IPS-NIHi7 (cell line): ENCODE measurements at regions not wholly inside any gene's neighbourhood (a gene's known extent, or its start where the extent isn't known, plus 50 kb on each side); places are given as distances from the start of the nearest gene placed in this dataset.
A peak's percentile ranks its signal among the peaks of the same experiment; 100 is the strongest.

Experiments
- DNase-seq: peaks from one replicate; pipeline ENCODE4 v3.0.0; 2012; ENCODE audit warnings: mixed read lengths; ENCODE audit errors: extremely low spot score

DNA sequence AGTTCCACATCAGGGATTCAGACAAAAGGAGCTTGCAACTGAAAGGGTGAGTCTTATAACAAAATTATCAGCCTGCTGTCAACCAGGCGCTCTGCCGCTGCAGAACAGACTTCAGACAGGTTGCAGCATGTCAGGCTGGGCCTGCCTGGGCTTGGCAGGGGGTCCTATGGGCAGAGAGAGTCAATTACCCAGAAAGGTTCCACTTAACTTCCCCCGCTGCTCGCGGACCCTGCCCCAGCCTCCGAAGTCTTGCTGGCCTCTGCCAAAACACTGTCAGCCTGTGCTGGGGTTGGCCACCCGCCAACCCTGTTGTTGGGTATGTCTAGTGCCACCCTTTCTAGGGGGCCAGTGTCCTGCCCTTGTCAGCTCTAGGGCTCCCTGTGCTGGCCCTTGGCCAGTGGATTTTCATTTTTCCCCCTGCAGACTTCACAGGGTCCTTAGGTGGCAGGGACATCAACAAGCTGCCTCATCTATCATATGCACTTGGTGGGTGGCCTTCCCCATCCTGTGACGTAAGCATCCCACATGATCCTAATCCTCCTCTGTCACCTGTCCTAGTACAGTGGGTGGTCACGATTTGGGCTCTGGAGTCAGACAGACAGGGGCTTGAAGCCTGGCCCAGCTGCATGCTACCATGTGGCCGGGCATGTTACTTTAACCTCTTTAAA lies 166.5 kb upstream of the CADM1 start:
- DNase-seq, result no peak

DNA sequence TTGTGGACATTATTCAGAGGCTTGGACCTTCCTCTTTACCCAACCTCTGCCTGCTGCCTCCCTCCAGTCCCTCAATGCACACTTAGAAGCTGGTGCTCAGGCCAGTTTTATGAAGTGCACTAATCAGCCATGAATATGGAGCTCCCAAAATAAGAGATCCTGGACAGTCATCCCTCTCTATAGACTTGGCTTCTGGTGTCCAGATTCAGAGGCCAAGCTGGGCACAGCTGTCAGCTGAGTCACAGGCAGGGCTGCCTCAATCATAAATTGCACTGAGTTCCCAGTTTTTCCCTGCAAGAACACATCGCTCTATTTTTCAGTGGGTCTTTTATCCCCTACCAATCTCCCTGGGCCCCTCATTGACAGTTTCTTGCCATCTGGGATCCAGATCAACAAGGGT lies 161.7 kb upstream of the CADM1 start:
- no peak for DNase-seq

DNA sequence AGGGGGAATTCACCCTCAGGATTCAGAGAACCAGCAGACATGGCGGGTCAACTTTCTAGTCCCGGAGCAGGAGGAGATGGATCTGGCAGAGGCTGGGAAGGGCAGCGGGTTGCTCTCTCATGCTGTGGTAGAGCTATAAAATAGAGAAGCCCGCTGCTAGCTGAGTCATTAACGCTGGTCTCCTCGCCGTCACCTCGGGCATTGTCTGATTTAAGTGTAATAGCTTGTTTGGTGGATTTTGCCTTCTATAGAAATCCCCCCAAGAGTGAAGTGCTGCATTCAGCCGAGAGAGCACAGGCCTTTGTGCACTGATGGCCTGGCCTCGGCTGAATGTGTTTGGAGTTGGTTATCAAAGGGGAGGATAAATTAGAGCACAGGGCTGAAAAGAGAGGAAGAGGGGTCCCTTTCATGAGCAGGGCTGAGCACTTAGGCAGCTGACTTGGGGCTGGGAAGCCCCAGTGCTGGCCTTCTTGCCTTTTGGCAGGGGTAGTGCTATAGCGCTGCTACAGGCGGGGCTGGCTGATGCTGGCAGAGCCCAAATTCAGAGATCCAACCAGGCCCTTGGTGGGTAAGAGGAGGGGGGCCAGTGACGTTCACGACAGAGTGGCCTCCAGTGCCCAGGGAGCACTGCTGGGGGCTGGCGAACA lies 161.1 kb upstream of the CADM1 start:
- no peak for DNase-seq

DNA sequence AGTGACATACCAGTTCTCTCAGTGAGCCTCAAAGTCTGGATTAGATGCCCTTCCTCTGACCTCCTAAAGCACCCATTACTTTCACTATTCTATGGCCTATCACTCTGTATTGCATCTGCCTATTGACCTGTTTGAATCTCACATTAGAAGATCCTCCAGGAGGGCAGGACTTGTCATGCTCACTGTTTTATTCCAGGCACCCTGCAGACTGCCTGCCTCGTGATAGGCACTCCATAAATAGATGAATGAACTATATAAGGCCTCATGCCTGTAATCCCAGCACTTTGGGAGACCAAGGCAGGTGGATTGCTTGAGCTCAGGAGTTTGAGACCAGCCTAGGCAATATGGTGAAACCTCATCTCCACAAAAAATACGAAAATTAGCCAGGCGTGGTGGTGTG lies 160.1 kb upstream of the CADM1 start:
- DNase-seq, result no peak

DNA sequence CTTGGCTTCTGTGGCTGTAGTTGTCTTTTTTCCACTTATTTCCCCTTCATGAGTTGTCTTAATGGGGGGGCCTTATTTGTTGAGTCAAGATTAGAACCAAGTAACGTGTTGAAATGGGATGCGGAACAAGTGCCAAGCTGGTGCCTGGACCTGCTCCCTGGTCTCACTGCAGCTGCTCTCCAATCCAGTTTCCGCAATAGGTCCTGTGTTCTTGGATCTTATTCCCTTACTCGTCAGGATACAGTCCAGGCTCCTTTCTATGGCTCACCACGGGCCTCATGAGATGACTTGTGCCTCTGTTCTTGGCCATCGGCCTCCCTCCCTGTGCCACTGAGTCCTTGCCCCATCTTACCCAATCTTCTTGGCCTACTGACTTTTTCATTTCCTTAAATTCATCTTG lies 159.6 kb upstream of the CADM1 start:
- no peak for DNase-seq

DNA sequence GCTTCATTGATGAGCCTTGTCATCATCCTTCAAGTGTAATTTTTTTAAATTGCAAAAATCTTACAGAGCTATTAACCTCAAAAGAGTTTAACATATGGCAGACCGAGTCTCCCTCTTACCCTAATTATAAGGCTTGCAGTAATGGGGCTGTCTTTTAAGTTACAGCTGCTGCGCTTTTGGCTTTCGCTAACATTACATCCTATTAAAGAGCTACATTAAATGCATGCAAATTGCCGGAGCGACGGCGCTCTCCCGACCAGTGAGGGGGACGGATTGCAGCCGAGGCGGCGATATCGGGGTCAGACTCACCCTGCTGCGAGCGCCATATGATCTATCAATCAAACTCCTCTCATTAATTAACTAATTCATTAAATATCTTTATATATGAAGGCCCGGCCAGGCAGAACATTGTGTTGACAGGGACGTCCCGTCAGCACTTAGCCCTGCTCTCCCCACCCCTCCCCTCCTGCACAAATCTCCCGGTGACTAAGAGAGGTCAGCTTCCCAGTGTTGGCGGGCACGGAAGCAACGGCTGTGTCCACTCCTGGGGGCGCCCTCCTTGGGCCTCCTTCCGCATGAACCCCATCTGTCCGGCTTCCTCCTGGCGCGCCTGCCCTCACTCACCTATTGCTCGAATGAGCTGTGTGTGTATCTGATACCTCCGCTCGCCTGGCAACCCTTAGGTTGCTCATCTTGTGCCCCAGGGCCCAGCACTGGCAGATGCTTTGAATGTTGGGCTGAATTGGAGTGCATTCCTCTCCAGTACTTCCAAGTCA lies 156.0 kb upstream of the CADM1 start:
- DNase-seq, result peak; percentile 41

DNA sequence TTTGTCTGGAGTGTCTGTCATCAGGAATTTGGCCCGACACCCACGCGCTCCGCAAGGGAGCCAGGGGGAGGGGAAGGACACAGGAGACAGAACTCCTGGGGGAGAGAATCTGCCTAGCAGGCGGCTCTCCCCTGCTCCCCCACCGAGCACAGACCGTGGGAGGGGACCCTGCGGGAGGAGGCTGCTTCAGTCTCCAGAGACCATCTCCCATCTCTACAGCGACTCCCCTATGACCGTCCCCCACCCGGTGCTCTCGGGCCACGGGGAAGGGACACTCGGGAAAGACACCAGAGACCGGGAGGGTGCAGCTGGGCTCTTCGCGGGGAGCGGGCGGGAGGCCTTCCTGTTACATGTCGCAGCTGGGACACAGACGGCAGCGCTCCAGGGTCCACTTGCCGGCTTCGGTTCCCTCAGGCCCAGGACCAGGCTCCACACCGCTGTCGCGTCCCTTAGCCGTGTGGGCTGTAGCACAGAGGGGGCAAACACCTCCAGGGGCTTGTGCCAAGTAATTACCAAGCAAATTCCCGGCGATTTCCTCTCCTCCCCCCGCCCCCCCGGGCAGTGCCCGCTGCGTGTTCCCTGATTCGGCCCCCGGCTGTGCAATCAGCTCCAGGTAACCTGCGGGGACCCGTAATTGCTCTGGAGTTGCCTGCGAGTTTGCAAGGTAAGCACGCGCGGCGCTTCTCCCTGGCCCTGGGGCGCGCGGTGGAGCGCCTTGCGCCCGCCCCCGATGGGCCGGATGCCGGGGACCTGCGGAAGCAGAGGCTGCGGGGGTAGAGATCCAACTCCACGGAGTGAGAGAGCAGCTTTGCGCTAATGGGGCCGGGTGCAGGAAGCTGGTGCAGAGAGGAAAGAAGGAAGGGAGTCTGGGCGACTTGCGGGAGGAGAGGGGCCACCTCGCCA lies 155.1 kb upstream of the CADM1 start:
- DNase-seq, result peak; percentile 63

DNA sequence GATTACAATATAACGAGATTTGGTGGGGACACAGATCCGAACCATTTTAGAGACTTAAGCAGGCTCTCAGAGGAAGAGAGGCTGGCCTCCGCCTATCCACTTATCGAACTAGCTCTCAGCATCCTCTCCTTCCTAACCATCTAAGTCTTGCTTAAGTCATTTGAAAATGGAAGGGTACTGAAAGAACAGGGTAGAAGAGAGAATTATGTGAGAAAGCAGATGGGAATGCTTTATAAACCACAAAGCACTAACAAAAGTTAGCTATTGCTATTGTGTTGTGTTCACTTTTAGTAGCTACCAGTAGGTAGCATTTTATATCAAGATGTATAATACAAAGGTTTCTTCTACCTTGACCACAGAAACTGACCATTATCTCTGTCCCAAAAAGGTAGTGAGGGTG lies 153.4 kb upstream of the CADM1 start:
- DNase-seq, result no peak

DNA sequence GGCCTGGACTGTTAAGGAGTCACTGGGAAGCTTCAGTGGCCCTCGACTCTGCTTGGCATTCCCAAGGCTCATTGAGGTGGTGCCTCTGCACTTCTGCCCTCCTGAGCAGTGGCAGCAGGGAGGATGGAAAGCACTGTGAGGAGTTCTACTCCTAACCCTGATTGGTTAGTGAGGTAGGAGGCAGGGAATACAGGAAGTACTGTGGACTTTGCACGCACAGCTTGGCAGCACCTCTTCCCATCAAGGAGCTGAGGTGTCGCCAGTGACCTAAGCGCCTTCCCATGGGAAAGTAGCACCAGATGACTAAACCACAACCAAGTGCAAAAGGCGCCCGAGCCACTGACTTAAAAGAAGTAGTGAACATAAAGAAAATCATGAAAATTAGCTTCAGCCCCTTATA lies 152.5 kb upstream of the CADM1 start:
- no peak for DNase-seq

DNA sequence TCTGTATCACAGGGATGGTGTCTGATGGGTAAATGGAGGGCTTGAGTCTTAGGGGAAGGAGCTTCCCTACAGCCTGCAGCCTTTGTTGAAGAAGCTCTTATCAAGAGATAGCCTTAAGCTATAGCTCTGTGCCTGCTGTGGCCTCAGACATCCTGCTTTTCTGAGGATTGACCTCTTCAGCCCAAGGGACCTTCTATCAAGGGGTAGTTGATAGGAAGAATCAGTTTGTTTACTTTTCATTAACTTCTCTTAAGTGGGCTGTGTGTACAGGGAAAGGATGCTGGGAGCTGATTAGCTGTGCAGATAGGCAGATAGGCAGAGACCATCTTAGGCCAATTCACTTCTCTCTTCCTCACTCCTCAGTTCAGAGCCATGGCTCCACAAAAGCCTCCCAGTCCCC lies 151.8 kb upstream of the CADM1 start:
- DNase-seq, result no peak

DNA sequence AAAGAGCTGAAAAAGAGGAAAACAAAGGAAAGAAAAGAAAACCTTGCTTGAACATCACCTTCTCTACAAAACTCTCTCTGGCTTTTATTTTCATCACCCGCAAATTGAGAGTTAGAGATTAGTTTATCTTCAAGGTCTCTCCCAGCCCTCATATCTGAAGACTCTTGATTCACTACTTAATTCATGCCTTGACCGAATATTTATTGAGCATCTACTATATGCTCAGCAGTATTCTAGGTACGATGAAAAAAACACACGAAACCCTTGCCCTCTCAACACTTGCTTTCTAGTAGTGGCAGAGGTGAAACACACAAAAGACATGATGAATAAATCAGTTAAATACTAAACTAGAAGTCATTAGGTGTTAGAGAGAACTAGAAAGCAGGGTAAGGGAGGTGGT lies 150.6 kb upstream of the CADM1 start:
- DNase-seq, result no peak

DNA sequence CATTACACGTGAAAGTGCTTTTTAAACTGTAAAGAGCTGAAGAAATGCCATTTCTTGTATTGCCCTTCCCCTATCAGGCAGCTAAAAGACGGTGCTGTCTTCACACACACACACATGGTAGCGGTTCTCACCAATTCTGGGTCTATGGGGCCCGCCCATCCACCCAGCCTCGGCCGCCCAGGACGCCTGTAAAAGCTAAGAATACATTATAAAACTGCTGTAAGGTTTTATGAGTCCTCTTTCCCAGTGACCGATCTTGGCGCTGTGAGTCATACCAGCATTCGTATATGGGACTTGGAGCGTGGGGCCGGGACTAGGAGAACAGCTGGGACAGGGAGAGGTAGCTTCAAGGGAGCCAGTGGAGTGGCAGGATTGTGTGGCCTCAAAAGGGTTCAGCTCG lies 149.7 kb upstream of the CADM1 start:
- no peak for DNase-seq

DNA sequence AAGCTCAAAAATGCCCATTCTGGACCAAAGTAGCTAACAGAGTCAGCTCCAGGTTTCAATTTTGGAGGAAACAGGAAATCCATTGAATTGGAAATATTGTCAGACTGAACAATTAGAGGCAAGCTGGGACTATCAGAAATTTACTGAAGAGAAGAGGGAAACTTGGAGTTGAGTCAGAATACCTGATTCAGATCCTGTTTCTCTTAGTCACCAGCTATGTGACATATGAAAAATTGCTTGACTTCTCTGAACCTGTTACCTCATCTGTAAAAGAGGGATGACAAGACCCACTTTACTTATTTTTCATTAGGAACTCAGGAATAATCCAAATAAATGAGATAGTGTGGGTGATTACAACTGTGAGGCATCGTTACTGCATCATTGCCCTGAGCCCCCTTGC lies 148.9 kb upstream of the CADM1 start:
- no peak for DNase-seq

DNA sequence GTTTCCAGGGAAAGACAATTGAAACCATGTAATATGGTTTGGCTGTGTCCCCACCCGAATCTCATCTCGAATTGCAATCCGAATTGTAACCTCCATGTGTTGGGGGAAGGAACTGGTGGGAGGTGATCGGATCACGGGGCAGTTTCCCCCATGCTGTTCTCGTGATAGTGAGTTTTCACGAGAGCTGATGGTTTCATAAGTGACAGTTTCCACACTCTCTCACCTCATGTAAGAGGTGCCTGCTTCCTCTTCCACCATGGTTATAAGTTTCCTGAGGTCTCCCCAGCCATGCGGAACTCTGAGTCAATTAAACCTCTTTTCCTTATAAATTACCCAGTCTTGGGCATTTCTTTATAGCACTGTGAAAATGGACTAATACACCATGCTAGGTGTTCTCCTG lies 148.3 kb upstream of the CADM1 start:
- no peak for DNase-seq

DNA sequence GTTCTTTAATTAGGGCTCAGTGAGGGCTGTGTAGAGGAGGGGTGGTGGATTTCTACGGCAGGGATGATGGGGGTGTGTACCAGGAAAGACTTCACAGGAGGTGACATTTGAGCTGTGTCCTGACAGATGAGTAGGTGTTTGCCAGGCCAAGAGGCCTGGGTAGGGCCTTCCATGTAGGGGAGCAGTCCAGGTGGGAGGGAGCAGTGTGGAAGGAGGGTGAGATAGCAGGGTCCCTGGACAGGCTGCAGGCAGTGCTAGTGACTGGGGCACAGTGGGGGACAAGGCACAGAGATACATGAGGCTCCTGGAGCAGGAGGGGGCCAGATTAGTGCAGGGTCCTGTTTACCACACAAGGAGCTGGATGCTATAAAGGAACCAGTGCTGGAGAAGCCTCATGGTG lies 147.9 kb upstream of the CADM1 start:
- no peak for DNase-seq

DNA sequence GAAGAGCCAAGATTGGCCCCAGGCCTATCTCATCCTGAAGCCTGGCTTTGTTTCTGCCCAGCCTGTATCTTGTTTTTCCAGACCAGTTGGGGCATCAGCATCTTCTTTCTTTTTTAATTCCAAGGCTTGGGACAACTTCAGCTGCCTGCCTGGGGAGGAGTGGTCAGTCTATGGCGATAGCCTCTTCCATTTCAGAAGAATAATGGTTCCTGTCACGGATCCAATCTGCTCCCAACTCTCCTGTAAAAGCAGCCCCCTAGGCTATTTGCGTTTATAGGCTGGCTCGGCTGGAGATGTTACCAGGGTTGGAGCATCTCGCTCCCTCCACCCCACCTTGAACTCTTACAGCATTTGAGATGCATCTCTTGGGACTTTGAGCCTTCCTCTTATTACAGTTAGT lies 145.2 kb upstream of the CADM1 start:
- DNase-seq, result no peak

DNA sequence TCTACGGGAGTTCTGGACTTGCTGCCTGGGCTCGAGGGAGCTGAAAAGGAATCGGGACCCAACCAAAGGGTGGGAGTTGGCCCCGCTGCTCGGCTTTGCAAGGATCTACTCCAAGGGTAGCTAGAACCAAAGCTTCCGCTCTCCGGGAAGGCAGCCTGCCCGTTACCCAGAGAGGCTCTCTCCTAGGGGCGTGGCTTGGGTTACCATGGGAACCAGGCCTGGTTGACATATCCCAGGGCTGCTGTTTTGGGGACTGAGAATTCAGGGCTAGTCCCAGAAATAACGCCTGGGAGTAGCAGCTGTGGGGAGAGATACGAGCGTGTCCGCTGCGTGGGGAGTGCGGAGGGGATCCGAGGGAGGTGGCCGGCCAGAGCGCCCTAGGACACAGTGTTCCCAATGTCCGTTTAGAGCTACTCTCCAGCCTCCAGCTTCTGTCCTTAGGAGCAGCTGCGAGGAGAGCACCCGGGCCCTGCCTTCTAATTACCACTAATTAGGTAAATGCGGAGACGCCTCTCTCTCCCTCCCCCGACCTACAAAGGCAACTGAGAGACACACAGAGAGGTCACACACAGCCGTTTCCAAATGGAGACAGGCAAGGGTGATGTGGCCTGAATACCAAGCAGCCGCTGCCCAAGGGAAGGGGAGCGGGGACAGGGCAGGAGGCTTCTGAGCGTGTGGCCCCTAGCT lies 141.6 kb upstream of the CADM1 start:
- DNase-seq, result peak; percentile 95

DNA sequence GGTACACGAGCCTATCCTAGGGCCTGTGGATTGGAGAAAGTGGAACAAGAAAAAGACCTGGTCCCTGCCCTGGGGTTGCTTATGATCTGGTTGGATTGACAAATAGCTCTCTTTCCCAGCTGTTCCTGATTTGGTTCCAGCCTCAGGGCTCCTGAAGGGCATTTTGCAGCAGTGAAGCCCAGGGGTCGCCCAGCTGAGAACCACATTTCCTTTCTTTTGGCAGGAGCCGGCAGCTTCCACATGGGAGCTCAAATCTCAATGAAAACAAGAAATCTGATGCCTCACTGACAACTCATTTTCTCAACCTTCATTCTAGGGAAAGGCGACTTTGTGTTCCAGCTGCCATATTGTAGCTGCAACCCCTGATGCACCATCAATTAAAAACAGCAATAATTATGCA lies 140.6 kb upstream of the CADM1 start:
- no peak for DNase-seq

DNA sequence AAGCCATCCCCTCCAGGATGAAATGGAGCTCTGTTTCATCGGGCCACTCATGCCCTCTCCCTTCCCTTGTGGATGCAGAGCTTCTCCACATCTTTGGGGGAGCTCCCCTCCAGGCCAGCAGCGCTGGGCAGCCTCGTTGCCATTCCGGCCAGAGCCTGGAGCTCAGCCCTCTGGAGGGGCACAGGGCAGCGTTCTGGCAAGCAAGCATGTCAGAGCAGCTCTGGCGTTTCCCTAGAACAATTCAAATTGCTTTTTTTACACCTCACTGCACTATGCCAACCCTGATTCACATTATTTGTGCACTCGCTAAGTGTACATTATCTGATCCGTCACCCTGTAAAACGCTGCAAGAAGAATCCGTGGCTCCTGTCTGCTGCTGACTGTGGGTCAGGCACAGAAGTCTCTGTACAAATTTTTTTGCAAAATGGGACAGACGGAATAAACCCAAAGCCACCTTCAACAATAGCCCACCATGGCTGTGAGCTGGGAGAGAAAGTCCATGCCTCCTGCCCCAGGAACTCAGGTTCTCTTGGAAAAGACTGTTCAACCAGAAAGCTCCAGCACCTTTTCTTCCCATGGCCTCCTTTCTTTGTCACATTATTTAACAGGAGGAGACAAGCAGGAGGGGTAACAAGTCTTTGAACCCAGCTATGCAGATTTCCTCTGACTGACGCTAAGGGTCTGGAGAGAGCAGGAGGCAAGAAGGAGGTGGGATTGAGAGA lies 139.5 kb upstream of the CADM1 start:
- no peak for DNase-seq

DNA sequence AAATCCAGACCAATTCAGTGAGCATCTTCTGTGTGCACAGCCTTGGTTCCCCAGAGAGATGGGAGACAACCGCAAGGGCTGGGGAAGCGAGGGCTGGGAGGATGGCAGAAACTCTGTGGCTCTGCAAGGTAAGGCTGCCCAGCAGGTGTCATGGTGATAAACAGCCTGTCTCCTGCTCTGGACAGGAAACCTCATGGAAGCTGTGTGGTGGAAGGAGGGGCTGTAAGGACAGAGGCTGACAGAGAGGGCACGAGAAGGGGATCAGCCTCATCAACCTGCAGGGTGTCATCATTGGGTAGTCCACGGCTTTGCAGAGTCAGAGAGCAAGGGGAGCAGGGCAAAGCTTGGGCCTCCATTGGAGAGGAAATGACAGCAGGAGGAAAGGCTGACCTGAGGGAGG lies 138.4 kb upstream of the CADM1 start:
- DNase-seq, result no peak
